ENCODE measurements at regions not wholly inside any gene's neighbourhood (a gene's known extent, or its start where the extent isn't known, plus 50 kb on each side); places are given as distances from the start of the nearest gene placed in this dataset.
"Not testable (repeated sequence)": the region's sequence is repeated elsewhere in the genome, so short reads cannot be mapped to it uniquely, and the experiment has no call there.

- Histone ChIP-seq H3K9me3 (ENCODE audit: control insufficient read depth in 1 of 2, low read length in 2 of 2) (no peaks in the 10 kb centered on the region), H3K4me1 (ENCODE audit: insufficient read depth, low read length) (no peaks in the 10 kb centered on the region), H3K36me3 (ENCODE audit: insufficient read depth, low read length) (no peaks in the 10 kb centered on the region), H3K27ac (ENCODE audit: low read depth, low read length) (no peak overlapping the region), H3K4me3 (ENCODE audit: low read length in 2 of 2) (no peak overlapping the region), H3K27me3 (ENCODE audit: insufficient read depth, low read length) (no peaks in the 10 kb centered on the region)
- ChIA-PET POLR2A (ENCODE audit: partially characterized antibody) (no interaction called here), CTCF (ENCODE audit: partially characterized antibody) (no interaction called here)
- intact Hi-C loops (cut with micrococcal nuclease), result no loop called here
- Mint-ChIP-seq H3K27me3 (peaks cover 0 to 4% of the 10 kb centered on the region in 2 donors), H3K4me3 (no peak overlapping the region), H3K9me3 (peaks cover 0 to 6% (median 2%) of the 10 kb centered on the region in 8 donors), H3K27ac (no peak overlapping the region), H3K4me1 (peaks cover 0 to 5% (median 2%) of the 10 kb centered on the region in 4 donors), H3K36me3 (no peaks in the 10 kb centered on the region)
- DNase-seq, result no peak
Measured at GRCh38 chr11:109062871-109063270, 359.1 kb upstream of the C11orf87 start.

GRCh38 chr11:109064618-109065311 lies 357.2 kb upstream of the C11orf87 start:
- H3K4me3 ChIP-seq (ENCODE audit: low read length in 2 of 2); H3K36me3 ChIP-seq (ENCODE audit: insufficient read depth, low read length); H3K4me1 ChIP-seq (ENCODE audit: insufficient read depth, low read length); H3K27ac ChIP-seq (ENCODE audit: low read depth, low read length); H3K4me3 Mint-ChIP-seq; H3K9me3 ChIP-seq (ENCODE audit: control insufficient read depth in 1 of 2, low read length in 2 of 2); H3K27ac Mint-ChIP-seq; CTCF ChIA-PET (ENCODE audit: partially characterized antibody); H3K27me3 Mint-ChIP-seq; intact Hi-C loops (cut with micrococcal nuclease); H3K36me3 Mint-ChIP-seq; H3K27me3 ChIP-seq (ENCODE audit: insufficient read depth, low read length); POLR2A ChIA-PET (ENCODE audit: partially characterized antibody); H3K9me3 Mint-ChIP-seq; H3K4me1 Mint-ChIP-seq: not testable (repeated sequence)
- peak in 2 of 5 donors; percentile 9 to 17 for DNase-seq

- Histone ChIP-seq H3K36me3 (ENCODE audit: insufficient read depth, low read length) (no peaks in the 10 kb centered on the region), H3K27me3 (ENCODE audit: insufficient read depth, low read length) (no peaks in the 10 kb centered on the region), H3K4me1 (ENCODE audit: insufficient read depth, low read length) (no peaks in the 10 kb centered on the region), H3K4me3 (ENCODE audit: low read length in 2 of 2) (no peak overlapping the region), H3K9me3 (ENCODE audit: control insufficient read depth in 1 of 2, low read length in 2 of 2) (no peaks in the 10 kb centered on the region), H3K27ac (ENCODE audit: low read depth, low read length) (no peak overlapping the region)
- POLR2A ChIA-PET (ENCODE audit: partially characterized antibody), result no interaction called here
- Mint-ChIP-seq H3K4me3 (no peak overlapping the region), H3K4me1 (no peaks in the 10 kb centered on the region), H3K27ac (no peak overlapping the region), H3K9me3 (peaks cover 0 to 12% (median 6%) of the 10 kb centered on the region in 8 donors), H3K27me3 (no peaks in the 10 kb centered on the region), H3K36me3 (no peaks in the 10 kb centered on the region)
- intact Hi-C loops (cut with micrococcal nuclease), result no loop called here
- CTCF ChIA-PET (ENCODE audit: partially characterized antibody), result no interaction called here
- DNase-seq, result no peak
Measured at GRCh38 chr11:109071262-109071661, 350.7 kb upstream of the C11orf87 start.

- Histone ChIP-seq H3K27me3 (ENCODE audit: insufficient read depth, low read length) (no peaks in the 10 kb centered on the region), H3K9me3 (ENCODE audit: control insufficient read depth in 1 of 2, low read length in 2 of 2) (no peaks in the 10 kb centered on the region), H3K4me1 (ENCODE audit: insufficient read depth, low read length) (no peaks in the 10 kb centered on the region), H3K36me3 (ENCODE audit: insufficient read depth, low read length) (no peaks in the 10 kb centered on the region), H3K27ac (ENCODE audit: low read depth, low read length) (no peak overlapping the region), H3K4me3 (ENCODE audit: low read length in 2 of 2) (no peak overlapping the region)
- intact Hi-C loops (cut with micrococcal nuclease), result no loop called here
- no peaks in the 10 kb centered on the region for H3K4me1 Mint-ChIP-seq
- H3K9me3 Mint-ChIP-seq, result peaks cover 0 to 12% (median 6%) of the 10 kb centered on the region in 8 donors
- no peak overlapping the region for H3K27ac Mint-ChIP-seq
- peaks cover 0 to 2% of the 10 kb centered on the region in 2 donors for H3K27me3 Mint-ChIP-seq
- H3K36me3 Mint-ChIP-seq, result no peaks in the 10 kb centered on the region
- ChIA-PET POLR2A (ENCODE audit: partially characterized antibody) (no interaction called here), CTCF (ENCODE audit: partially characterized antibody) (no interaction called here)
- DNase-seq, result no peak
- no peak overlapping the region for H3K4me3 Mint-ChIP-seq
Measured at GRCh38 chr11:109071712-109072524, 350.1 kb upstream of the C11orf87 start.

- no peaks in the 10 kb centered on the region for H3K4me1 ChIP-seq (ENCODE audit: insufficient read depth, low read length)
- no peak for DNase-seq
- H3K4me3 Mint-ChIP-seq, result no peak overlapping the region
- CTCF ChIA-PET (ENCODE audit: partially characterized antibody), result no interaction called here
- H3K36me3 ChIP-seq (ENCODE audit: insufficient read depth, low read length), result no peaks in the 10 kb centered on the region
- H3K9me3 Mint-ChIP-seq, result peaks cover 0 to 12% (median 6%) of the 10 kb centered on the region in 8 donors
- no peaks in the 10 kb centered on the region for H3K36me3 Mint-ChIP-seq
- intact Hi-C loops (cut with micrococcal nuclease), result no loop called here
- no peaks in the 10 kb centered on the region for H3K9me3 ChIP-seq (ENCODE audit: control insufficient read depth in 1 of 2, low read length in 2 of 2)
- no peak overlapping the region for H3K27ac Mint-ChIP-seq
- POLR2A ChIA-PET (ENCODE audit: partially characterized antibody), result no interaction called here
- no peak overlapping the region for H3K27ac ChIP-seq (ENCODE audit: low read depth, low read length)
- H3K27me3 Mint-ChIP-seq, result peaks cover 0 to 2% of the 10 kb centered on the region in 2 donors
- H3K27me3 ChIP-seq (ENCODE audit: insufficient read depth, low read length), result no peaks in the 10 kb centered on the region
- no peaks in the 10 kb centered on the region for H3K4me1 Mint-ChIP-seq
- no peak overlapping the region for H3K4me3 ChIP-seq (ENCODE audit: low read length in 2 of 2)
Measured at GRCh38 chr11:109073032-109073822, 348.8 kb upstream of the C11orf87 start.

- Histone ChIP-seq H3K4me1 (ENCODE audit: insufficient read depth, low read length) (no peaks in the 10 kb centered on the region), H3K4me3 (ENCODE audit: low read length in 2 of 2) (no peak overlapping the region), H3K36me3 (ENCODE audit: insufficient read depth, low read length) (no peaks in the 10 kb centered on the region), H3K27me3 (ENCODE audit: insufficient read depth, low read length) (no peaks in the 10 kb centered on the region), H3K27ac (ENCODE audit: low read depth, low read length) (no peak overlapping the region), H3K9me3 (ENCODE audit: control insufficient read depth in 1 of 2, low read length in 2 of 2) (no peaks in the 10 kb centered on the region)
- peaks cover 0 to 5% (median 3%) of the 10 kb centered on the region in 8 donors for H3K9me3 Mint-ChIP-seq
- POLR2A ChIA-PET (ENCODE audit: partially characterized antibody), result no interaction called here
- H3K4me1 Mint-ChIP-seq, result no peaks in the 10 kb centered on the region
- DNase-seq, result no peak
- H3K4me3 Mint-ChIP-seq, result no peak overlapping the region
- H3K27ac Mint-ChIP-seq, result no peak overlapping the region
- intact Hi-C loops (cut with micrococcal nuclease), result no loop called here
- H3K36me3 Mint-ChIP-seq, result no peaks in the 10 kb centered on the region
- CTCF ChIA-PET (ENCODE audit: partially characterized antibody), result no interaction called here
- H3K27me3 Mint-ChIP-seq, result peaks cover 0 to 2% of the 10 kb centered on the region in 2 donors
Measured at GRCh38 chr11:109075976-109076375, 346.0 kb upstream of the C11orf87 start.

GRCh38 chr11:109076870-109077269 lies 345.1 kb upstream of the C11orf87 start:
- Mint-ChIP-seq H3K9me3 (peaks cover 0 to 5% (median 2%) of the 10 kb centered on the region in 8 donors), H3K4me3 (no peak overlapping the region), H3K36me3 (no peaks in the 10 kb centered on the region), H3K4me1 (no peaks in the 10 kb centered on the region), H3K27me3 (peaks cover 0 to 2% of the 10 kb centered on the region in 2 donors), H3K27ac (no peak overlapping the region)
- Histone ChIP-seq H3K27me3 (ENCODE audit: insufficient read depth, low read length) (no peaks in the 10 kb centered on the region), H3K36me3 (ENCODE audit: insufficient read depth, low read length) (no peaks in the 10 kb centered on the region), H3K27ac (ENCODE audit: low read depth, low read length) (no peak overlapping the region), H3K4me1 (ENCODE audit: insufficient read depth, low read length) (no peaks in the 10 kb centered on the region), H3K9me3 (ENCODE audit: control insufficient read depth in 1 of 2, low read length in 2 of 2) (no peaks in the 10 kb centered on the region), H3K4me3 (ENCODE audit: low read length in 2 of 2) (no peak overlapping the region)
- intact Hi-C loops (cut with micrococcal nuclease), result no loop called here
- ChIA-PET POLR2A (ENCODE audit: partially characterized antibody) (no interaction called here), CTCF (ENCODE audit: partially characterized antibody) (no interaction called here)
- no peak for DNase-seq
